Erythroblast (primary cell): ENCODE measurements at regions not wholly inside any gene's neighbourhood (a gene's known extent, or its start where the extent isn't known, plus 50 kb on each side); places are given as distances from the start of the nearest gene placed in this dataset.

Source experiments
- GATA1 ChIP-seq: IDR thresholded peaks from 2 replicates; pipeline ENCODE4 v1.6.1; 2011; ENCODE audit warnings: low read depth, mild to moderate bottlenecking, control low read depth, low read length, moderate library complexity
- POLR2A ChIP-seq: IDR thresholded peaks from 2 replicates; pipeline ENCODE4 v1.6.1; 2011; ENCODE audit warnings: mild to moderate bottlenecking, low read length

DNA sequence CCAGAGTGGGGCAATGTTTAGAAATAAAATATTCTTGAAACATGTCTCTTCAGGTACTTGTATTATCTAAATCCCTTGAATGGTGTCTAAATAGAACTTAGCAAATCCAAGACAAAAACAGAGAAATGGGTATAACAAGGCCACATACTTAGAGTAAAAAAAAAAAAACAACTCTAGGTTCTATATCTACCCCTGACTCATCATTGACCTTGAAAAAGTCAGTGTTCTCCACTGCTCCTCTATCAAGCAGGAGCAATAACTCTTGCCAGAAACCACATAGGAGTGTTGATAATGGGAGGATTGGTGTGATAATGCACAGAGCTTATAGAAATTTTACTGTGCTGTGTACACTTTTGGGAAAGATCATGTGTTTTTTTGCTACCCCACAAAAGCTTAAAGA lies 296.6 kb upstream of the PMFBP1 start:
- no peak for TF ChIP-seq POLR2A
- no peak for TF ChIP-seq GATA1
